ENCODE measurements at regions not wholly inside any gene's neighbourhood (a gene's known extent, or its start where the extent isn't known, plus 50 kb on each side); places are given as distances from the start of the nearest gene placed in this dataset.

GRCh38 chr6:112562301-112563231 lies 215.4 kb downstream of the RFPL4B start:
- H3K36me3 ChIP-seq (ENCODE audit: insufficient read depth, low read length), result no peaks in the 10 kb centered on the region
- DNase-seq (ENCODE audit: low read depth, low spot score), result no peak
- H3K4me3 ChIP-seq, result no peak overlapping the region
- no peak overlapping the region for H3K9ac ChIP-seq (ENCODE audit: insufficient read length)
- no peak overlapping the region for H3K27ac ChIP-seq
- TF ChIP-seq EZH2 (IDR thresholded peaks at IDR 0.05) (no peak), POLR2AphosphoS5 (IDR thresholded peaks at IDR 0.05; ENCODE audit: borderline replicate concordance, low read depth, low read length) (no peak), FOXP2 (optimal IDR thresholded peaks at IDR 0.05; ENCODE audit: control extremely low read depth, extremely low read length, insufficient read depth) (no peak)
- H3K9me3 ChIP-seq (ENCODE audit: low read depth, low read length), result no peaks in the 10 kb centered on the region

- no peak overlapping the region for H3K4me3 ChIP-seq
- TF ChIP-seq POLR2AphosphoS5 (IDR thresholded peaks at IDR 0.05; ENCODE audit: borderline replicate concordance, low read depth, low read length), result no peak
- no peak for TF ChIP-seq EZH2 (IDR thresholded peaks at IDR 0.05)
- TF ChIP-seq FOXP2 (optimal IDR thresholded peaks at IDR 0.05; ENCODE audit: control extremely low read depth, extremely low read length, insufficient read depth), result no peak
- no peak overlapping the region for H3K9ac ChIP-seq (ENCODE audit: insufficient read length)
- no peak for DNase-seq (ENCODE audit: low read depth, low spot score)
- no peaks in the 10 kb centered on the region for H3K9me3 ChIP-seq (ENCODE audit: low read depth, low read length)
- no peaks in the 10 kb centered on the region for H3K36me3 ChIP-seq (ENCODE audit: insufficient read depth, low read length)
- no peak overlapping the region for H3K27ac ChIP-seq
Measured at GRCh38 chr6:112563368-112563767, 216.2 kb downstream of the RFPL4B start.

- Histone ChIP-seq H3K36me3 (ENCODE audit: insufficient read depth, low read length) (no peaks in the 10 kb centered on the region), H3K9me3 (ENCODE audit: low read depth, low read length) (no peaks in the 10 kb centered on the region), H3K9ac (ENCODE audit: insufficient read length) (no peak overlapping the region), H3K4me3 (no peak overlapping the region), H3K27ac (no peak overlapping the region)
- TF ChIP-seq POLR2AphosphoS5 (IDR thresholded peaks at IDR 0.05; ENCODE audit: borderline replicate concordance, low read depth, low read length), result no peak
- no peak for TF ChIP-seq FOXP2 (optimal IDR thresholded peaks at IDR 0.05; ENCODE audit: control extremely low read depth, extremely low read length, insufficient read depth)
- no peak for TF ChIP-seq EZH2 (IDR thresholded peaks at IDR 0.05)
- DNase-seq (ENCODE audit: low read depth, low spot score), result no peak
Measured at GRCh38 chr6:112568066-112568465, 220.9 kb downstream of the RFPL4B start.

GRCh38 chr6:112571488-112572270 lies 224.5 kb downstream of the RFPL4B start:
- no peak for TF ChIP-seq POLR2AphosphoS5 (IDR thresholded peaks at IDR 0.05; ENCODE audit: borderline replicate concordance, low read depth, low read length)

GRCh38 chr6:112574190-112574589 lies 227.1 kb downstream of the RFPL4B start:
- H3K36me3 ChIP-seq (ENCODE audit: insufficient read depth, low read length), result no peaks in the 10 kb centered on the region
- no peaks in the 10 kb centered on the region for H3K9me3 ChIP-seq (ENCODE audit: low read depth, low read length)
- TF ChIP-seq EZH2 (IDR thresholded peaks at IDR 0.05) (no peak), POLR2AphosphoS5 (IDR thresholded peaks at IDR 0.05; ENCODE audit: borderline replicate concordance, low read depth, low read length) (no peak), FOXP2 (optimal IDR thresholded peaks at IDR 0.05; ENCODE audit: control extremely low read depth, extremely low read length, insufficient read depth) (no peak)
- DNase-seq (ENCODE audit: low read depth, low spot score), result no peak
- H3K27ac ChIP-seq, result no peak overlapping the region
- H3K4me3 ChIP-seq, result no peak overlapping the region
- no peak overlapping the region for H3K9ac ChIP-seq (ENCODE audit: insufficient read length)

More at GRCh38 chr6:112571488-112572270, 224.5 kb downstream of the RFPL4B start:
- no peaks in the 10 kb centered on the region for H3K36me3 ChIP-seq (ENCODE audit: insufficient read depth, low read length)
- H3K27ac ChIP-seq, result no peak overlapping the region
- DNase-seq (ENCODE audit: low read depth, low spot score), result no peak
- no peak overlapping the region for H3K9ac ChIP-seq (ENCODE audit: insufficient read length)
- no peak overlapping the region for H3K4me3 ChIP-seq
- H3K9me3 ChIP-seq (ENCODE audit: low read depth, low read length), result no peaks in the 10 kb centered on the region

- no peak for DNase-seq (ENCODE audit: low read depth, low spot score)
- no peaks in the 10 kb centered on the region for H3K9me3 ChIP-seq (ENCODE audit: low read depth, low read length)
- no peak overlapping the region for H3K4me3 ChIP-seq
- H3K9ac ChIP-seq (ENCODE audit: insufficient read length), result no peak overlapping the region
- TF ChIP-seq FOXP2 (optimal IDR thresholded peaks at IDR 0.05; ENCODE audit: control extremely low read depth, extremely low read length, insufficient read depth) (no peak), POLR2AphosphoS5 (IDR thresholded peaks at IDR 0.05; ENCODE audit: borderline replicate concordance, low read depth, low read length) (no peak), EZH2 (IDR thresholded peaks at IDR 0.05) (no peak)
- peak overlapping the region; percentile 88; the same call in 1 of the 2 replicates for H3K27ac ChIP-seq
- H3K36me3 ChIP-seq (ENCODE audit: insufficient read depth, low read length), result no peaks in the 10 kb centered on the region
Measured at GRCh38 chr6:112575309-112575834, 228.2 kb downstream of the RFPL4B start.

- TF ChIP-seq POLR2AphosphoS5 (IDR thresholded peaks at IDR 0.05; ENCODE audit: borderline replicate concordance, low read depth, low read length) (peak; percentile 16; the same call in 1 of the 2 replicates), EZH2 (IDR thresholded peaks at IDR 0.05) (no peak)
- DNase-seq (ENCODE audit: low read depth, low spot score), result peak; percentile 62
- peak overlapping the region; percentile 88; the same call in 1 of the 2 replicates for H3K27ac ChIP-seq
Measured at GRCh38 chr6:112576423-112576822, 229.3 kb downstream of the RFPL4B start.

GRCh38 chr6:112579601-112580000 lies 232.5 kb downstream of the RFPL4B start:
- DNase-seq (ENCODE audit: low read depth, low spot score), result no peak
- Histone ChIP-seq H3K9me3 (ENCODE audit: low read depth, low read length) (no peaks in the 10 kb centered on the region), H3K27ac (peak overlapping the region; percentile 1; the same call in 1 of the 2 replicates), H3K9ac (ENCODE audit: insufficient read length) (no peak overlapping the region), H3K4me3 (no peak overlapping the region), H3K36me3 (ENCODE audit: insufficient read depth, low read length) (no peaks in the 10 kb centered on the region)
- no peak for TF ChIP-seq POLR2AphosphoS5 (IDR thresholded peaks at IDR 0.05; ENCODE audit: borderline replicate concordance, low read depth, low read length)
- no peak for TF ChIP-seq EZH2 (IDR thresholded peaks at IDR 0.05)
- no peak for TF ChIP-seq FOXP2 (optimal IDR thresholded peaks at IDR 0.05; ENCODE audit: control extremely low read depth, extremely low read length, insufficient read depth)

More at GRCh38 chr6:112576423-112576822, 229.3 kb downstream of the RFPL4B start:
- Histone ChIP-seq H3K36me3 (ENCODE audit: insufficient read depth, low read length) (no peaks in the 10 kb centered on the region), H3K9ac (ENCODE audit: insufficient read length) (no peak overlapping the region), H3K4me3 (peak overlapping the region; percentile 32; the same call in 1 of the 2 replicates), H3K9me3 (ENCODE audit: low read depth, low read length) (no peaks in the 10 kb centered on the region)

Measured in SK-N-MC (cell line).